Hepatocyte (in vitro differentiated cells): ENCODE measurements at regions not wholly inside any gene's neighbourhood (a gene's known extent, or its start where the extent isn't known, plus 50 kb on each side); places are given as distances from the start of the nearest gene placed in this dataset.
"Not testable (repeated sequence)": the region's sequence is repeated elsewhere in the genome, so short reads cannot be mapped to it uniquely, and the experiment has no call there.

ENCODE experiments used
- DNase-seq: peaks from one replicate; pipeline ENCODE4 v3.0.0-alpha.2; 2016; ENCODE audit warnings: low spot score
- H2AFZ ChIP-seq: fragments of 200-600 bp; sonication (generic); 2 replicates; pipeline ENCODE4 v1.6.0; 2016; ENCODE audit warnings: antibody characterized with exemption, mild to moderate bottlenecking
- H3K27ac ChIP-seq: fragments of 200-600 bp; sonication (generic); 2 replicates; pipeline ENCODE4 v1.5.1; 2016; ENCODE audit warnings: mild to moderate bottlenecking
- H3K27me3 ChIP-seq: fragments of 200-600 bp; sonication (generic); 2 replicates; pipeline ENCODE4 v1.6.1; 2016
- H3K36me3 ChIP-seq: fragments of 200-600 bp; sonication (generic); replicated peaks from 2 replicates; pipeline ENCODE4 v1.5.1; 2016; ENCODE audit warnings: low read depth; ENCODE audit not compliant: insufficient read depth
- H3K4me1 ChIP-seq: fragments of 200-600 bp; sonication (generic); 2 replicates; pipeline ENCODE4 v1.5.1; 2016; ENCODE audit warnings: mild to moderate bottlenecking, moderate library complexity; ENCODE audit not compliant: insufficient read depth
- H3K4me2 ChIP-seq: fragments of 200-600 bp; sonication (generic); 2 replicates; pipeline ENCODE4 v1.6.0; 2016
- H3K4me3 ChIP-seq: fragments of 200-600 bp; sonication (generic); 2 replicates; pipeline ENCODE4 v1.5.1; 2016; ENCODE audit warnings: mild to moderate bottlenecking
- H3K79me2 ChIP-seq: fragments of 200-600 bp; sonication (generic); 2 replicates; pipeline ENCODE4 v1.6.0; 2017; ENCODE audit warnings: mild to moderate bottlenecking
- H3K9me2 ChIP-seq: fragments of 200-600 bp; sonication (generic); replicated peaks from 2 replicates; pipeline ENCODE4 v1.6.0; 2017; ENCODE audit warnings: mild to moderate bottlenecking; ENCODE audit not compliant: insufficient read depth
- H3K9me3 ChIP-seq: fragments of 200-600 bp; sonication (generic); 2 replicates; pipeline ENCODE4 v1.5.1; 2016; ENCODE audit warnings: low read depth, mild to moderate bottlenecking
- H4K20me1 ChIP-seq: fragments of 200-600 bp; sonication (generic); 2 replicates; pipeline ENCODE4 v1.6.0; 2016; ENCODE audit warnings: mild to moderate bottlenecking; ENCODE audit not compliant: insufficient read depth, poor library complexity, severe bottlenecking
- CTCF ChIP-seq: fragments of 200-600 bp; sonication (generic); IDR thresholded peaks from 2 replicates; pipeline ENCODE4 v1.5.1; 2016; ENCODE audit warnings: antibody characterized with exemption, mild to moderate bottlenecking; ENCODE audit not compliant: poor library complexity
- EZH2 ChIP-seq: fragments of 200-600 bp; sonication (generic); IDR thresholded peaks from 2 replicates; pipeline ENCODE4 v1.6.1; 2016; ENCODE audit warnings: antibody characterized with exemption, mild to moderate bottlenecking, borderline replicate concordance
- EZH2phosphoT487 ChIP-seq: fragments of 200-600 bp; sonication (generic); IDR thresholded peaks from one replicate; pipeline ENCODE4 v1.6.1; 2018; ENCODE audit warnings: antibody characterized with exemption, mild to moderate bottlenecking, low read depth, moderate library complexity; ENCODE audit not compliant: unreplicated experiment, severe bottlenecking
- WGBS: methylation state at CpG from one replicate; pipeline ENCODE4 v1.1.6; 2016; ENCODE audit warnings: low lambda C conversion rate; ENCODE audit errors: missing lambda C conversion rate; 5-methylcytosine and 5-hydroxymethylcytosine counted together

- no peak overlapping the region for H3K4me3 ChIP-seq
- H3K79me2 ChIP-seq, result no peaks in the 10 kb centered on the region
- no peaks in the 10 kb centered on the region for H4K20me1 ChIP-seq
- H3K4me2 ChIP-seq, result no peak overlapping the region
- no peak overlapping the region for H2AFZ ChIP-seq
- TF ChIP-seq EZH2 (no peak), CTCF (no peak), EZH2phosphoT487 (no peak)
- DNase-seq, result no peak
- peaks cover 6% of the 10 kb centered on the region for H3K27me3 ChIP-seq
- WGBS, result 67% methylated on average over 3 of the region's 3 CpGs
- no peak overlapping the region for H3K27ac ChIP-seq
- no peaks in the 10 kb centered on the region for H3K36me3 ChIP-seq
- H3K9me3 ChIP-seq, result no peaks in the 10 kb centered on the region
- H3K9me2 ChIP-seq, result no peaks in the 10 kb centered on the region
- H3K4me1 ChIP-seq, result no peaks in the 10 kb centered on the region
These were observed 125.3 kb downstream of the CCNG2 start for GRCh38 chr4:77282305-77282704.

GRCh38 chr4:77284036-77284435 lies 127.0 kb downstream of the CCNG2 start:
- TF ChIP-seq EZH2 (no peak), EZH2phosphoT487 (no peak), CTCF (no peak)
- no peak overlapping the region for H3K27ac ChIP-seq
- H4K20me1 ChIP-seq, result no peaks in the 10 kb centered on the region
- no peaks in the 10 kb centered on the region for H3K9me3 ChIP-seq
- H3K79me2 ChIP-seq, result no peaks in the 10 kb centered on the region
- H3K9me2 ChIP-seq, result no peaks in the 10 kb centered on the region
- whole genome bisulfite sequencing, result 69% methylated on average over 2 of the region's 2 CpGs
- H3K4me1 ChIP-seq, result no peaks in the 10 kb centered on the region
- no peak overlapping the region for H3K4me2 ChIP-seq
- H3K36me3 ChIP-seq, result no peaks in the 10 kb centered on the region
- no peak overlapping the region for H3K4me3 ChIP-seq
- H3K27me3 ChIP-seq, result peaks cover 6% of the 10 kb centered on the region
- DNase-seq, result no peak
- H2AFZ ChIP-seq, result no peak overlapping the region

- Histone ChIP-seq H3K4me2 (no peak overlapping the region), H3K4me3 (no peak overlapping the region), H3K27ac (no peak overlapping the region), H3K9me2 (no peaks in the 10 kb centered on the region), H3K27me3 (no peaks in the 10 kb centered on the region), H3K4me1 (no peaks in the 10 kb centered on the region), H2AFZ (no peak overlapping the region), H4K20me1 (no peaks in the 10 kb centered on the region), H3K9me3 (no peaks in the 10 kb centered on the region), H3K79me2 (no peaks in the 10 kb centered on the region), H3K36me3 (no peaks in the 10 kb centered on the region)
- TF ChIP-seq EZH2 (no peak), CTCF (no peak), EZH2phosphoT487 (no peak)
- no peak for DNase-seq
- WGBS, result 85% methylated on average over 1 of the region's 1 CpG
These were observed 129.9 kb downstream of the CCNG2 start for GRCh38 chr4:77286906-77287305.

DNA sequence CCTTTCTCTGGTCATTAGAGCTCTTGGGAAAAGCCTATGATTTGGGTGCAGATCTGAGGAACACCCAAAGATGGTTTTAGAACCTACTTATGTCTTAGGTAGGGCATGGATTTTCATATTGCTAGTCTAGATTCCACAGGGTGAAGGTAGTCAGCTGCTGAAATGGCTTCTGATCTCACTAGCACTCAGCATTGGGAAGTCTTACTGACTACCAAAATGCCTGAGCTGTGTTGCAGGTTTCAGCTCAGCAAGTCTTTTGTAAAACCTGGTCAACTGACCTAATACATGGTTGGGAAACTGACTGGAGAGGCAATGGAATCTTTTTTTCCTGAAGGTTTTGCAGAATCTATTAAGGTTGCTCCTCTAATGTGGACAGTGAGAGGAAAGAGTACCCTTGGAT lies 136.4 kb downstream of the CCNG2 start:
- no peaks in the 10 kb centered on the region for H3K4me1 ChIP-seq
- no peak overlapping the region for H3K4me3 ChIP-seq
- DNase-seq, result no peak
- H4K20me1 ChIP-seq, result no peaks in the 10 kb centered on the region
- H3K36me3 ChIP-seq, result no peaks in the 10 kb centered on the region
- H3K79me2 ChIP-seq, result no peaks in the 10 kb centered on the region
- no peak overlapping the region for H3K4me2 ChIP-seq
- H3K9me3 ChIP-seq, result no peaks in the 10 kb centered on the region
- no peaks in the 10 kb centered on the region for H3K27me3 ChIP-seq
- TF ChIP-seq EZH2phosphoT487, result no peak
- TF ChIP-seq CTCF, result no peak
- no peak for TF ChIP-seq EZH2
- H3K27ac ChIP-seq, result no peak overlapping the region
- H3K9me2 ChIP-seq, result no peaks in the 10 kb centered on the region
- no peak overlapping the region for H2AFZ ChIP-seq

- H3K27me3 ChIP-seq, H3K79me2 ChIP-seq, H3K9me2 ChIP-seq, H3K36me3 ChIP-seq, H3K4me2 ChIP-seq, H3K9me3 ChIP-seq, H3K27ac ChIP-seq, H3K4me3 ChIP-seq, H3K4me1 ChIP-seq, H4K20me1 ChIP-seq, H2AFZ ChIP-seq: not testable (repeated sequence)
- 31% methylated on average over 3 of the region's 3 CpGs for WGBS
- peak; percentile 13 for DNase-seq
These were observed 144.0 kb downstream of the CCNG2 start for GRCh38 chr4:77300996-77301395.
